Transverse colon (tissue), 4 donors: ENCODE measurements at regions not wholly inside any gene's neighbourhood (a gene's known extent, or its start where the extent isn't known, plus 50 kb on each side); places are given as distances from the start of the nearest gene placed in this dataset.

Experiments
- DNase-seq: peaks from one replicate; pipeline ENCODE4 v3.0.0-alpha.2; 2019
- H3K27ac ChIP-seq, 4 donors: fragments of 200-600 bp; sonication (generic); 2 replicates each; pipeline ENCODE4 v1.5.1; 2016 to 2018; ENCODE audit warnings: inconsistent platforms in 4 of 4
- H3K27me3 ChIP-seq: fragments of 200-600 bp; sonication (generic); 2 replicates; pipeline ENCODE4 v1.5.1; 2017; ENCODE audit warnings: inconsistent platforms
- H3K36me3 ChIP-seq, 4 donors: fragments of 200-600 bp; sonication (generic); 2 replicates each; pipeline ENCODE4 v1.5.1; 2017 to 2019; ENCODE audit warnings: inconsistent platforms in 4 of 4
- H3K4me1 ChIP-seq, 4 donors: fragments of 200-600 bp; sonication (generic); 2 replicates each; pipeline ENCODE4 v1.5.1; 2017 to 2020; ENCODE audit warnings: inconsistent platforms in 4 of 4
- H3K4me3 ChIP-seq, 4 donors: fragments of 200-600 bp; sonication (generic); 1 replicate in 1 of 4; 2 replicates in 3 of 4; pipeline versions ENCODE4 v1.5.1 to v1.6.1; 2017 to 2019; ENCODE audit warnings: inconsistent platforms in 4 of 4
- H3K9me3 ChIP-seq, 2 donors: fragments of 200-600 bp; sonication (generic); 2 replicates each; pipeline ENCODE4 v1.5.1; 2017 to 2019; ENCODE audit warnings: inconsistent platforms in 2 of 2
- CTCF ChIP-seq, 5 experiments: fragments of 200-600 bp in 3 of 5; fragments of 450-650 bp in 2 of 5; sonication (generic) in 3 of 5; IDR thresholded peaks; 1 replicate in 2 of 5; 2 replicates in 3 of 5; pipeline ENCODE4 v1.5.1; 2016 to 2017; ENCODE audit warnings: antibody characterized with exemption in 5 of 5, inconsistent platforms in 3 of 5, mild to moderate bottlenecking in 2 of 5, moderate library complexity in 1 of 5
- EP300 ChIP-seq: sonication (generic); formaldehyde crosslinking; IDR thresholded peaks from one replicate; pipeline ENCODE4 v1.6.1; 2017; ENCODE audit warnings: antibody characterized with exemption, low read depth
- POLR2A ChIP-seq: fragments of 450-650 bp; IDR thresholded peaks from one replicate; pipeline ENCODE4 v1.6.1; 2016; ENCODE audit warnings: antibody characterized with exemption, mild to moderate bottlenecking, moderate library complexity
- POLR2AphosphoS5 ChIP-seq, 3 donors: sonication (generic); formaldehyde crosslinking; IDR thresholded peaks; one replicate each; pipeline ENCODE4 v1.6.1; 2016; ENCODE audit warnings: antibody characterized with exemption in 3 of 3
- WGBS, 2 donors: methylation state at CpG; one replicate each; pipeline ENCODE4 v1.1.5; 2018; ENCODE audit warnings: low coverage in 1 of 2; 5-methylcytosine and 5-hydroxymethylcytosine counted together
- in situ Hi-C, 4 donors: fragments of 200-750 bp; cut with MboI; loops; one replicate each; pipeline versions ENCODE4 v1.15.0 to v1.15.1; 2017; ENCODE audit warnings: low sequenced_read_pairs in 3 of 4, low pct_ligation_motif_present in 1 of 4, low pct_unique_long_range_greater_than_20kb in 1 of 4
- intact Hi-C: fragments of 100-400 bp; cut with DNase I; formaldehyde crosslinking; loops from one replicate; pipeline ENCODE4 v1.15.1; 2023; ENCODE audit warnings: low total_unique reads

- in situ Hi-C loops = no loop called here
- TF ChIP-seq POLR2AphosphoS5 (IDR thresholded peaks at IDR 0.05) (no peak), EP300 (no peak), CTCF (IDR thresholded peaks at IDR 0.05) (no peak), POLR2A (no peak)
Observed at GRCh38 chr3:110492876-110493275, 578.7 kb upstream of the NECTIN3 start.

GRCh38 chr3:110493438-110494092 lies 578.1 kb upstream of the NECTIN3 start:
- intact Hi-C loops (no loop called here), in situ Hi-C loops (no loop called here)
- no peak for TF ChIP-seq POLR2A
- TF ChIP-seq EP300 = no peak
- no peak for TF ChIP-seq POLR2AphosphoS5 (IDR thresholded peaks at IDR 0.05)
- no peak for TF ChIP-seq CTCF (IDR thresholded peaks at IDR 0.05)
- Histone ChIP-seq H3K36me3 (no peaks in the 10 kb centered on the region), H3K4me3 (no peak overlapping the region), H3K4me1 (peaks cover 0 to 6% (median 0%) of the 10 kb centered on the region in 4 donors), H3K9me3 (no peaks in the 10 kb centered on the region), H3K27ac (no peak overlapping the region), H3K27me3 (no peaks in the 10 kb centered on the region)
- no peak for DNase-seq

More at GRCh38 chr3:110492876-110493275, 578.7 kb upstream of the NECTIN3 start:
- peaks cover 0 to 6% (median 0%) of the 10 kb centered on the region in 4 donors for H3K4me1 ChIP-seq
- WGBS, 2 donors = 63 to 72% methylated on average over 2 of the region's 2 CpGs
- H3K4me3 ChIP-seq = no peak overlapping the region
- intact Hi-C loops = no loop called here
- H3K27ac ChIP-seq = no peak overlapping the region
- no peak for DNase-seq
- H3K9me3 ChIP-seq = peaks cover 2 to 7% of the 10 kb centered on the region in 2 donors
- H3K36me3 ChIP-seq = no peaks in the 10 kb centered on the region
- no peaks in the 10 kb centered on the region for H3K27me3 ChIP-seq

GRCh38 chr3:110494093-110494490 lies 577.5 kb upstream of the NECTIN3 start:
- WGBS, 2 donors = 50 to 77% methylated on average over 1 of the region's 1 CpG
- intact Hi-C loops (no loop called here), in situ Hi-C loops (no loop called here)

GRCh38 chr3:110494728-110495127 lies 576.9 kb upstream of the NECTIN3 start:
- in situ Hi-C loops (no loop called here), intact Hi-C loops (no loop called here)

More at GRCh38 chr3:110494093-110494490, 577.5 kb upstream of the NECTIN3 start:
- Histone ChIP-seq H3K9me3 (no peaks in the 10 kb centered on the region), H3K27me3 (no peaks in the 10 kb centered on the region), H3K36me3 (no peaks in the 10 kb centered on the region), H3K4me1 (peaks cover 0 to 6% (median 0%) of the 10 kb centered on the region in 4 donors), H3K27ac (no peak overlapping the region), H3K4me3 (no peak overlapping the region)
- no peak for DNase-seq
- TF ChIP-seq EP300 = no peak
- no peak for TF ChIP-seq POLR2A
- no peak for TF ChIP-seq CTCF (IDR thresholded peaks at IDR 0.05)
- no peak for TF ChIP-seq POLR2AphosphoS5 (IDR thresholded peaks at IDR 0.05)

More at GRCh38 chr3:110494728-110495127, 576.9 kb upstream of the NECTIN3 start:
- Histone ChIP-seq H3K27ac (no peak overlapping the region), H3K4me3 (no peak overlapping the region), H3K27me3 (no peaks in the 10 kb centered on the region), H3K36me3 (no peaks in the 10 kb centered on the region), H3K9me3 (no peaks in the 10 kb centered on the region), H3K4me1 (peaks cover 0 to 6% (median 0%) of the 10 kb centered on the region in 4 donors)
- 50 to 79% methylated on average over 1 to 8 of the region's 8 CpGs for WGBS, 2 donors
- no peak for DNase-seq
- TF ChIP-seq POLR2AphosphoS5 (IDR thresholded peaks at IDR 0.05) (no peak), EP300 (no peak), CTCF (IDR thresholded peaks at IDR 0.05) (no peak), POLR2A (no peak)
